Kidney (tissue), 13 donors: ENCODE measurements at regions not wholly inside any gene's neighbourhood (a gene's known extent, or its start where the extent isn't known, plus 50 kb on each side); places are given as distances from the start of the nearest gene placed in this dataset.

Experiments
- DNase-seq, 5 donors: peaks; one replicate each; pipeline ENCODE4 v3.0.0-alpha.2; 2013 to 2020
- FAIRE-seq: peaks from 2 replicates; lab custom pipeline; 2012; peaks lifted over from hg19 to GRCh38; lab: Jason Lieb, UNC
- H3K27ac ChIP-seq, 2 donors: one replicate each; pipeline ENCODE4 v1.7.0; 2013; ENCODE audit warnings: low read depth in 2 of 2, low read length in 2 of 2, inconsistent platforms in 1 of 2
- H3K27me3 ChIP-seq: one replicate; pipeline ENCODE4 v1.7.1; 2013; ENCODE audit warnings: low read length, inconsistent platforms; ENCODE audit not compliant: control insufficient read depth, insufficient read depth
- H3K36me3 ChIP-seq, 3 donors: one replicate each; pipeline versions ENCODE4 v1.7.0 to v1.7.1; 2013; ENCODE audit warnings: low read length in 3 of 3, control low read depth in 1 of 3, inconsistent platforms in 1 of 3; ENCODE audit not compliant: insufficient read depth in 3 of 3, control insufficient read depth in 2 of 3
- H3K4me1 ChIP-seq, 3 donors: one replicate each; pipeline versions ENCODE4 v1.7.0 to v1.7.1; 2013; ENCODE audit warnings: low read length in 3 of 3, inconsistent platforms in 1 of 3, low read depth in 1 of 3; ENCODE audit not compliant: control insufficient read depth in 2 of 3, insufficient read depth in 2 of 3
- H3K4me3 ChIP-seq, 3 donors: one replicate each; pipeline versions ENCODE4 v1.7.0 to v1.8.1; 2013; ENCODE audit warnings: low read length in 3 of 3, control low read depth in 1 of 3, inconsistent platforms in 1 of 3
- H3K9ac ChIP-seq, 3 donors: one replicate each; pipeline versions ENCODE4 v1.7.0 to v1.7.1; 2013; ENCODE audit warnings: low read length in 3 of 3, control low read depth in 1 of 3, inconsistent platforms in 1 of 3
- H3K9me3 ChIP-seq, 3 donors: one replicate each; pipeline versions ENCODE4 v1.7.0 to v1.7.1; 2013; ENCODE audit warnings: low read length in 3 of 3, control low read depth in 1 of 3, inconsistent platforms in 1 of 3; ENCODE audit not compliant: control insufficient read depth in 2 of 3, insufficient read depth in 1 of 3
- CTCF ChIP-seq: IDR thresholded peaks from 3 replicates; pipeline ENCODE4 v1.5.1; 2012; ENCODE audit warnings: mild to moderate bottlenecking, moderate library complexity, borderline replicate concordance; ENCODE audit not compliant: insufficient read depth; ENCODE audit errors: extremely low read depth
- intact Hi-C: fragments of 100-400 bp; cut with DNase I; formaldehyde crosslinking; loops from one replicate; pipeline ENCODE4 v1.11.1; 2022
- donor health status: control.
- donor health status: control.
- donor health status: control.
- donor health status: control.
- donor health status: control.
- donor health status: DM: yes; HTN: yes; CAD: no.
- donor health status: Normal renal cell carcinoma (clear cell type).

GRCh38 chr16:79473456-79473855 is 127.1 kb downstream of the MAF start:
- DNase-seq (no peak), FAIRE-seq (no peak)
- H3K9me3 ChIP-seq: no peaks in the 10 kb centered on the region
- H3K4me1 ChIP-seq: no peaks in the 10 kb centered on the region
- no peak overlapping the region for H3K4me3 ChIP-seq
- no peak for TF ChIP-seq CTCF
- H3K36me3 ChIP-seq: no peaks in the 10 kb centered on the region
- no peaks in the 10 kb centered on the region for H3K27me3 ChIP-seq
- no peak overlapping the region for H3K9ac ChIP-seq
- intact Hi-C loops: no loop called here
- H3K27ac ChIP-seq: no peak overlapping the region

- H3K9ac ChIP-seq: no peak overlapping the region
- DNase-seq: no peak
- H3K4me3 ChIP-seq: no peak overlapping the region
- no peaks in the 10 kb centered on the region for H3K36me3 ChIP-seq
- no peak for FAIRE-seq
- H3K9me3 ChIP-seq: no peaks in the 10 kb centered on the region
- no peaks in the 10 kb centered on the region for H3K4me1 ChIP-seq
- TF ChIP-seq CTCF: no peak
- no peak overlapping the region for H3K27ac ChIP-seq
- H3K27me3 ChIP-seq: no peaks in the 10 kb centered on the region
- intact Hi-C loops: no loop called here
These were observed 128.1 kb downstream of the MAF start for GRCh38 chr16:79472426-79472825.

GRCh38 chr16:79469999-79470398 is 130.5 kb downstream of the MAF start:
- Histone ChIP-seq H3K27ac (no peak overlapping the region), H3K4me1 (no peaks in the 10 kb centered on the region), H3K9me3 (no peaks in the 10 kb centered on the region), H3K36me3 (no peaks in the 10 kb centered on the region), H3K4me3 (no peak overlapping the region), H3K27me3 (no peaks in the 10 kb centered on the region), H3K9ac (no peak overlapping the region)
- TF ChIP-seq CTCF: no peak
- DNase-seq: peak in 1 of 5 donors; percentile 12
- FAIRE-seq: no peak
- intact Hi-C loops: no loop called here

GRCh38 chr16:79468631-79469030 is 131.9 kb downstream of the MAF start:
- no peak overlapping the region for H3K9ac ChIP-seq
- TF ChIP-seq CTCF: no peak
- H3K4me3 ChIP-seq: no peak overlapping the region
- H3K36me3 ChIP-seq: no peaks in the 10 kb centered on the region
- intact Hi-C loops: no loop called here
- FAIRE-seq (no peak), DNase-seq (peak in 2 of 5 donors; percentile 35 to 39)
- H3K27me3 ChIP-seq: no peaks in the 10 kb centered on the region
- H3K4me1 ChIP-seq: no peaks in the 10 kb centered on the region
- no peaks in the 10 kb centered on the region for H3K9me3 ChIP-seq
- no peak overlapping the region for H3K27ac ChIP-seq
